CD4-positive, alpha-beta T cell treated with Interleukin-10 for 1 hour (primary cell): ENCODE measurements at regions not wholly inside any gene's neighbourhood (a gene's known extent, or its start where the extent isn't known, plus 50 kb on each side); places are given as distances from the start of the nearest gene placed in this dataset.

ENCODE experiments used
- DNase-seq: peaks from one replicate; pipeline ENCODE4 v3.0.0-alpha.2; 2020

DNA sequence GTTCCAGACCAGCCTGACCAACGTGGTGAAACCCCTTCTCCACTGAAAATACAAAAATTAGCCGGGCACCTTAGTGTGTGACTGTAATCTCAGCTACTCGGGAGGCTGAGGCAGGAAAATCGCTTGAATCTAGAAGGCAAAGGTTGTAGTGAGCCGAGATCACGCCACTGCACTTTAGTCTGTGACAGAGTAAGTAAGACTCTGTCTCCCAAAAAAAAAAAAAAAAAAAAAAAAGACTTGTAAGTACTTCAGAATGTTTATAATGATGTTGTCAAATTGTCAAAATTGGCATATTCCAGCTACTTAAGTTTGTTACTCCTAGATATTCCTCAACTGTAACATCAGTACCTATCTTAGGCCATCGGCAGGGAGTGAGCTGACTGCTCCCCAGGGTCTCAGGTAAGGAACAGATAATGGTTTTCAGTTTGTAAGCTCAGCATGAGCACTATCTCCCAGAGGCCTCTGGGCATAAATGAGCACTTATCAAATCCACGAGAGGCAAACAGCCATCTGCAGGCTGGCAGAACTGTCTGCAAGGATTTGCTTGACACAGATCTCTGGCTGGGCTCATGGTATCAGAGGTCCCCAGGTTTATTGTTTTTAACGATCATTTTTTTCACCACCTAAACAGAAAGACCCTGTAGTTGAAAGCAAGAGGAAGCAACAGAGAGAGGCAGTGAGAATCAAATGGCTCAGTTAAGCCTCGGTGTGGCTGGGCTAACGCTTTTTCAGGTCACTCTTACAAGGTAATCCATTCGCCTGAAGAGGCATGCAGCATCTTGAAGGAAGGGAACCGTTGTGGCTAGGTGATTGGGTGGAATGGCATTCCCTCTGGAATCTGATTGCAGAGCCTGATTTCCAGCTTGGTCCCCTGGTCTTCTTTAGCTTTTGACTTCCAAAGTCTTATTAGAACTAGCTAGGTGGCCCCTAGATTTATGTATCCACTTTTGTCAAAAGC lies 115.9 kb downstream of the LY86 start:
- DNase-seq: no peak

DNA sequence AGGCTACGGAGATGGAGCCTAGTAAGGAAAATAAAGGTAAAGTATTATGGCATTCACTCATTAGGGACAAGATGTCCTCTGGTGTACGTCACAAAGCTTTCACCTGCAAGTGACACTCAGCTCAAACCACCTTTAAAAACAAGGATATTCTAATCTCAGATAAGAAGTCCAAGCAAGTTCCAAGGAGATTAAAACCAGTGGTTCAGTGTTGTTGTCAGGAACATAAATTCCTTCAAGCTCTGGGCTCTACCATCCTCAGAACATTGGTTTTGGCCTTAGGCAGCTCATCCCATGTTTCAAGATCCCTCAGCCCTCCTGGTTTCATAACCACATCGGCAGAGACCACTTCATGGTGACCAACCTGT lies 116.5 kb downstream of the LY86 start:
- no peak for DNase-seq

DNA sequence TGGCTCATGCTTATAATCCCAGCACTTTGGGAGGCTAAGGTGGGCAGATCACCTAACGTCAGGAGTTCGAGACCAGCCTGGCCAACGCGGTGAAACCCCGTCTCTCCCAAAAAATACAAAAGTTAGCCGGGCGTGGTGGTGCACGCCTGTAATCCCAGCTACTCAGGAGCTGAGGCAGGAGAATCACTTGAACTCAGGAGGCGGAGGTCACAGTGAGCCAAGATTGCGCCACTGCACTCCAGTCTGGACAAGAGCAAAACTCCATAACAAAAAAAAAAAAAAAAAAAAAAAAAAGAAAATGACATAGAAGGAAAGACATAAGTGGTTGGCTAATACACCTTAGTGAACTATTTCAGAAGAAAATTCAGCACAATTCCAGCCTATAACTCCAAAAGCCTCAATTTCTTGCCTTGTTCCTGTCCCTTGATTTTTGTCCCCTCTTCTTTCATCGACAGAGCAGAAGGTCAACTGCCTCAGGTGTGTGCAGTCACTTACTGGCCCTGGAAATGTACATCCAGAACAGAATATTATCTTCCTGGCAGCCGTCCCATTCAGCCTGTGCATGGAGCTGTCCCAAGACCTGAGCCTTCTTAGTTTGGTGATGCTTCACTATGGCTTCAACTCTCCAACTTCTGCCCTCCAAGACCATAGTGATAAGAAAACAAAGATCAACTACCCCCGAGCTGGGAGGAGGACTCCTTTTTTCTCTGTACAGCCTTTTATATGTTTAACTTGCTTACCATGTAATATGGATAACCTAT lies 117.6 kb downstream of the LY86 start:
- no peak for DNase-seq

DNA sequence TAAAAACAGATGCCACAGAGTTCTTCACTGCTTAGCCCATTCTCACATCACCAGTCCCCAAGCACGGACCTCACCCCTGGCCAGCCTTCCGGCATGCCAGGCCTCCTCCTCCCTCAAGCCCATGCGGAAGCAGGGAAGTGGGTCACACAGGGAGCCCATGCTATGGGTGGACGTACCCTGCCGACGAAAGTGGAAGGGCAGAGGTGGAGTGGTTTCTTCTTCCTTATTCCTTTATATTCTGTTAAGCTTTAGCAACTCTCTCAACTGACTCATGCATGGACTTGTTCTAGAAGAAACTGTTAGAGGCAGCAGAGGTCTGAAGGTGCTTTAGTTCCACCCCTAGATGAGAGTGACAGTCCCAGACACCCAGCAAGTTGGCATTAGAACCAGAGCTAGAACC lies 118.6 kb downstream of the LY86 start:
- no peak for DNase-seq

DNA sequence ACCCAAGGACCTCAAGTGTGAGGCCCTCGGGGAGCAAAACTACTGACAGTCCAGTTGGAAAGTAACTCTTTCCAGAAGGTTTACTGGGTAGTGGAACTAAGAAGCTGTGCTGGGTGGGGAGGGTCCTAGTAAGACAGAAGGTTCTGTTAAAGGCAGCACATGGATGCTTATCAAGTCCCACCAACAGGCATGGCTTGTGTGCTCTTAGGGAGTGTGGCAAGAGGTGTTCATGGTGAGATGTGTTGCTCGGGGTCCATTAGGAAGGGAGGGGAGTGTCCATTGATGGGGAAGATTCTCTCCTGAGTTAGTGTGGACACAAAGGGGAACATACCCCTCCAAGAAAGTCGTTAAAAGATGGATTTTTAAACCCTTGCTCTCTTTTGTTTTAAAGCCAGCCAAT lies 120.6 kb downstream of the LY86 start:
- no peak for DNase-seq

DNA sequence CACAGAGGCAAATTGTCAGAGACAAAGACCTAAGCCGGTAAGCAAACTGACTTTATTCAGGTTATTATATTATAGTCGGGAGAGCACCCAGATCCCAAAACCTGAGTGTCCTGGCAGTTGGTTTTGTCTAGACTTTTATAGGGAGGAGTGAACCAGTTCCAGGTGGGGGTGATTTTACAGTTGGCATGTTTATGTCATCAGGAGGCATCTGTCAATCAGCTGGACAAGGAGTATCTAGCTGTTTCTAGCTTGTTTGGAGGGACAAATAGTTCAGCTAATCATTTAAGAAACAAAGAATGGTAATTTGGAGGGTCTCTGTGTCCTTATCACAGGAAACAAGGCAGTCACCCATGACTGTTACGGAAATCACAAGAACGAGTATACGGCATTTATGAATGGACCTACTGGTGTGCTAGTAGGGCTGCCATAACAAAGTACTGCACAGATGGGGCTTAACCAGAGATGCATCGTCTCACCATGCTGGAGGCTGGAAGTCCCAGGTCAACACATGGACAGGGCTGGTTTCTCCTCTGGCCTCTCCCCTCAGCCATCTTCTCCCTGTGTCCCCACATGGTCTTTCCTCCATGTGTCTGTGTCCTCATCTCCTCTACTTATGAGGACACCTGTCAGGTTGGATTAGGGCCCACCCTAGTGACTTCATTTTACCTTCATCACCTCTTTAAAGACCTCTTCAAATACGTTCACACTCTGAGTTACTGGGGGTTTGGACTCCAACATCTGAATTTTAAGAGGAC lies 122.7 kb downstream of the LY86 start:
- DNase-seq: no peak

DNA sequence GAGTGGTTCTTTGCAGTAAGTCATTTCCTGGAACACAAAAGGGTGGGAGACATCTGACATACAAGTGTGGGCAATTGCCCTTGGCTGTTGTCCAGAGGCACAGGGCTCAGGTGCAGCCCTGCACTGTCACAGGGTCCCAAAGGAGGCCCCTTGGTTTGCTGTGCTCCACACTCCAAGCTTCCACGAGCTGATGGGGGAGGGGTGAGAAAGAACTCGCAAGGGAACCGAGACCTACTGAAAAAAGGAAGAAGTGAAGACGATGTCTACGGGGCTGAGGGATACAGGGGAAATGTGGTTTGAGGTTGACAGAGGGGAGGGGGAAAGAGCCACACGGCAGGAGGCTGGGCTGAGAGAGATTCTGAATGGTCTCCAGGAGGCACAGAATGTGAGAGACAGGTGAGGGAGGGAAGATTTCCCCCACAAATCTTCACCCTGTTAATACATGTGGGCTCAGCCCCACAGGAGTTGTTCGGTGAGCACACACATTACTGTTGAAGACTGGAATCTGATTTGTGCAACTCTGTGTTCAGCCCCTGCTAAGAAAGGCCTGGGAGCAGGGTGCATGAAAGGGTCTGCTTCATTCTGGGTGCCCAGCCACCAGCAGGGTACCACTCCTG lies 123.4 kb downstream of the LY86 start:
- DNase-seq: peak; percentile 21

DNA sequence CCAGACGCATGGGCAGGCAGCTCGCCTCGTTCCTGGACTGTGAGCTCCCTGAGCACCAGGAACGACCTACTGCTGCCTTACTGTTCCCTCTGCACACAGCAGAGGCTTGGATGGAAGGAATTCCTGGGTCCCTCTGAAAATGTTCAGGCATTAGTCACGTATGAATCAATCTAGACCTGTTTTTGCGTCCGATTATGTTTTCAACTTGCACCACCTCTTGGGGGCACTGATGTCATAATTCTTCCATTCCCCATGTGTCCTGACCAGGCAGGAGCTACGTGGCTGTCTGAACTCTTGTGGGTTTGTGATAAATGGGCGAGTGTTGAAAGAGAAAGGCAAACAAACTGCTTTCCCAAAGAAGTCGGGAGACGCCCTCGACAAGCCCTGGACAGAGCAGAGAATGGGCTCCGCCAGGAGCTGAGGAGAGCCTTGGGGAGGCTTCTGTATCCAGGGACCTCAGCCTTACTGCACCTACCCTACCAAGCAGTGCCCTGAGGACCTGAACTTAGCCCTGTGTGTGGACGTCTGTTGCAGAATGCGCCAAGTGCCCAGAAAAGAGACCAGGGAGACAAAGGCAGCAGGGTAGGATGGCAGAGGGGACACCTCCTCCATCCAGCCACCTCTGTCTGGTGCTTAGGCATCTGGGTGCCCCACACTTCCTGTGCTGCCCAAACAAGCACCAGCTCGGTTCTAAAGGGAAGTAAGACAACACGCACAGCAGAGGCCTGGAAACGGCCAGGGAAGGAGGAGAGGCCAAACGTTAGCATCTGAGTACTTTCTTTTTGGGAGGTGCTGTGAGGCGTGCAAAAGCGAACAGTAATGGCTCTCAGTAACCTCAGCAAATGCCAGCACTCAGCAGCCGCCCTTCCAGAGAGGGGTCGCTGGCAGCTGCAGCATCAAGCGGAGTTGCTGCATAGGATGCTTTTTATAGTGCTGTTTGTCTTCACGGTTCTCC lies 124.2 kb downstream of the LY86 start:
- DNase-seq: no peak

DNA sequence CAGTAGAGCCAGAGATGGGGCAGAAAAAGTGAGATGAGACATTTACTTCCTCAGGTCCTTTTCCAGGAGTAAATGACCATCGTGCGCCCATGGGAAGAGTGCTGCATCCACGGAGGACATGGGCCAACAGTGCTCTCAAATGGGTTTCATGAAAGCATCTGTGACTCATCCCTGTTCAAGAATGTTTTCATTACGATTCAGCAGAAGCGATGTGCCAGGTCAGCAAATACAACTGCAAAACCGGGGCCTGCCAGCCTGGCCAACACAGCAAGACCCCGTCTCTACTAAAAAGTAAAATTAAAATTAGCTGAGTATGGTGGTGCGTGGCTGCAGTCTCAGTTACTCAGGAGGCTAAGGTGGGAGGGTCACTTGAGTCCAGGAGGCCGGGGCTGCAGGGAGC lies 125.1 kb downstream of the LY86 start:
- DNase-seq: no peak

DNA sequence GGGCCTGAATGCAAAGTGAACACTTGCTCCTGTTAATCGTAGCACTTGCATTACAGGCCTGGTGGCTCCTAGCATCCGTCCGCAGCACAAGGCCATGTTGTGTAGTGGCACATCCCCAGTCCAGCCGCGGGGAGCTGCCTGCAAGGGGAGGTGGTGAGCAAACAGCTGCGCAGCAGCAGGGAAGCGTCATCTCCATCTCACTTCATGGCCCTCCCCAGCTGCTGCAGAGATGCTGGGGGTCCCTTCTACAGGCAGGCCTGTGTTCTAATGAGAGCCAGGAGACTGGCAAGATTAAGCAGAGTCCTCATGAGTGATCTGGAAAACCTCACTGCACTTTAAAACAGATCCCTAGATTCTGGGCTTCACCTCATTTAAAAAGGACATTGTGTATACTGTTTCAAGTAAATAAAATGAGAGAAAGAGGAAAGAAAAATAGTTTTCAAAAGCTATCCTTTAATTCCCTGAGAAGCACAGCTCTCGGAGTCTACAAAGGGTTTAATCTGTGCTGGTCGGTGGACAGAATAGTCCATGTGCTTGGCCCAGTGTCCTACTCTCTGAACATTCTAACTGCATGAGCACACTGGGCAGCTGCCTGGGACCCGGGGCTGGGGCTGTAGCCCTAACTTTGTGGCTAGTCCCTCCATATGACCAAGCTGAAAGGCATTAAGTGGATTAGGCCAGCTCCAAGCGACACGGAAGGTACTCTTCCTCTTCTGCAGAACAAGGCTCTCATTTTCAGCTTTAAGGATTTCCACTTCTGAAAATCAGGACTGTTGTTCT lies 125.8 kb downstream of the LY86 start:
- no peak for DNase-seq

DNA sequence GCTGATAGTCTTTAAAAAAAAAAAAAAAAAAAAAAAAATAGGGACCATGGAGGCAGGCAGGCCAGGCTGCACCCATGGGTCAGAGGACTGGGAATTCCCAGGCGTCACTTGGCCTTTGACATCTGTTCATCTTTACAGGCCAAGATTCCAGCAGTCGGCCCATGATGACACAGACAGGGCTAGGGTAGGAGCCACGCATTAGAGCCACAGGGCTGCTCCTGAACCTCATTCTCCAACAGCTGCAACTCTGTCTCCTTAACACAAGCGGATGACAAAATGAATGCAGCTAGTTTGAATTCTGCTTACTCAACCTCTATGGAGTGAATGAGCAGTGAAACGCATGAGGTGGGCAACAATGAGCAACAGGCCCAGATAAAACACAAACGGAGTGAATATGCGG lies 126.4 kb downstream of the LY86 start:
- DNase-seq: no peak

DNA sequence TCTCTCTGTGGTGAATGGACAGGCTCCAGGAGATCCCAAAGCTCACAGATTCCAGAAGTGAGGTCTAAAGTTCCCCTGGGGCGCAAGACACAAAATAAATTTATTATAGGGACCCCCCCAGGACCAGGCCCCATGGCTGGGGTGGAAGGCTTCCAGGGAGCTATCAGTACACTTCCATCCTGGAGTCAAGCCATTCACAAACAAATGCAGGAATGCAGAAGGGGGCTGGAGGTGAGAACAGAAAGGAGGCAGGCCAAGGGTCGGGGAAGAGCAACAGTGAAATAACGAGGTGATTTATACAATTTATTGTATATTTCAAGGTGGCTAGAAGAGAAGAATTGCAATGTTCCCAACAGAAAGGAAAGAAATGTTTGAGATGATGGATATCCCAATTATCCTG lies 126.9 kb downstream of the LY86 start:
- DNase-seq: no peak

DNA sequence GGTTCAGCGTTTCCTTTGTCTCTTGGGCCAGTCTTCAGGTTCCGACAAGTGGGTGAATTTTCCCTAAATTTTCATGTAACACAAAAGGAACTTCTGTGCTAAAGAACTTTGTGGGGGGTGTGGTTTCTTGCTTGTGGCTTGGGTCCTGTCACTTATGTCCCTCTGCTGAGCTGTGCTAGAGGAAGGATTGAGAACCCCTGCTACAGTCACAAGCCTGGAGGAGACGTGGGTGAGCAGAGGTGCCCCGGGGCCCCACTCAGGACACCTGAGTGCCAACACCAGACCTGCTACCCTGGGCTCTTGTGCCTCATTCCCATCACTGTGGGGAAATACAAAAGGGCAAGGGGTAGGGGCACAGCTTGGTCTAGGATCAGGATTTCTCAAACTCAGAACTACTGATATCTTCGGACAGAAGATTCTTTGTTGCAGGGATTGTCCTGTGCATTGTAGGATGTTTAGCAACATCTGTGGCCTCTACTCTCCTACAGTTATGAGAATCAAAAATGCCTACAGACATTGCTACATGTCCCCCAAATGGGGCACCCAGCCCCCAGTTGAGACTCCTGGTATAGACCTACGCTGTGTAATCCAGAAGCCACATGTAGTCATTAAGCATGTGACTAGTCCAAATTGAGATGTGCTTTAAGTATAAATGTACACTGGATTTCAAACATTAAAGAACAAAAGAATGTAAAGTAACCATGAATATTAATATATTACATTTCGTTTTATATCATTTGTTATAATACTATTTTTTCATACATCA lies 128.7 kb downstream of the LY86 start:
- DNase-seq: no peak

DNA sequence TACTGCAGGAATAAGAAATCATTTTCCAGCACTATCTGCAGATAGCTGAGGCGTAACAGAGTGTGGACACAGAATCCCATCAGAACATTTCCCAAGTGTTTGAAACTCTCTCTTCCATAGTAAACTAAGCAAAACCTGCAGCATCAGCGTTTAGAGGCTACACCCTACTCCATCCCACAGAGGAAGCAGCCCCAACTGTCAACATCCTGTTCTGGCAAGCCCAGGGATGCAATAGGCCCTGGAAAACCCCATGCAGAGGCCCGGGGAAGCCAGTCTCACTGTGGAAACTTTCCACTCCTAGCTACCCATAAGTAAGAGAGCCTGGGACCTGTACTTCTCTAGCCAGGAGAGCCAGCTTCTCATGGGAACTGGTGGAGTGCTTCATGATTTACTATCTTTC lies 129.4 kb downstream of the LY86 start:
- no peak for DNase-seq

DNA sequence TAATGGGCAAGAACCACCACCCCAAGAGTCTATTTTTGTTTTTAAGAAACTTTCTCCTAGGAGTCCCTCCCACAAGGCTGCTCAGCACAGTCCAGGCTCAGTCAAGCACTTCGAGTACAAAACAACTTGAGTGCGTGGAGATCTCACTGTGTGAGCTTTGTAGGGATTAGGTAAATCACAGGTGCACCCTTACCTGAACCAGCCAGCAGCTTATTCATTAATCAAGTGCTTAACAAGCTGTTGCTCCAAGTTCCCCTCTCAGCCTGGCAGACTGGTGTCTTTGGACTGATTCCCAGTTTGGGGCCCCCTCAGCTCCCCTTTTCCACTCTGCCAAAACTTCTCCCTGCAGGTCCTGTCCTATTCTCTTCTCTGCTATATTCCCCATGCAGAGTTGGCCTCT lies 133.1 kb downstream of the LY86 start:
- no peak for DNase-seq

DNA sequence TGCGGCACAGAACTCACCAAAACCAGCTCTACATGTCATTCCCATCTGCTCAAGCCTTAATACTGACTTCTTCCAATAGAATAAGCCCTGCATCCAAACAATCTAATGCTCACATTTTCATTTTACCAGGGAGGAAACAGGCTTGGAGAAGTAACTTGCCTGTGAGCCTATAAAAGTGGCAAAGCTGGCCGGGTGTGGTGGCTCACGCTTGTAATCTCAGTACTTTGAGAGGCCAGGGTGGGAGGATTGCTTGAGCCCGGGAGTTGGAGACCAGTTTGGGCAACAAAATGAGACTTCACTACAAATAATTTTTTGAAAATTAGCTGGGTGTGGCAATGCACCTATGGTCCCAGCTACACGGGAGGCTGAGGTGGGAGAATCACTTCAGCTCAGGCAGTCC lies 133.7 kb downstream of the LY86 start:
- no peak for DNase-seq

DNA sequence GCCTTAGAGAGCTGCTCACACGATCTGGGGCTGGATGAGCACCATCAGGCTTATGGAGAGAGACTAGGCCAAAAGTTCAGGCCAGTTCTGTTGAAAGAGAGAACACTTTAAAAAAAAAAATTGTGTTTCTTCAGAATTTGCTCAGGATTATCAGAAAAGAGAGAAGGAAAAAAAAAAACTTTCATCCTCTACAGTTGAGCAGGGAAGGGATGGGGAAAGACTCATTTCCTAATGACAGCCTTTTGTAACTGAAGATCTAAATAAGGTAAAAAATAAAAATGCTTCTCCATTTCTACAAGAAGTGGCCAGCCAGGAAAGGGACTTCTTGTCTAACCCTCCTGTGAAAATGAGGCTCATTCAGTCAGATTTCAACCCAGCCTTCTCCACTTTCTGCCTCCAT lies 134.8 kb downstream of the LY86 start:
- DNase-seq: no peak

DNA sequence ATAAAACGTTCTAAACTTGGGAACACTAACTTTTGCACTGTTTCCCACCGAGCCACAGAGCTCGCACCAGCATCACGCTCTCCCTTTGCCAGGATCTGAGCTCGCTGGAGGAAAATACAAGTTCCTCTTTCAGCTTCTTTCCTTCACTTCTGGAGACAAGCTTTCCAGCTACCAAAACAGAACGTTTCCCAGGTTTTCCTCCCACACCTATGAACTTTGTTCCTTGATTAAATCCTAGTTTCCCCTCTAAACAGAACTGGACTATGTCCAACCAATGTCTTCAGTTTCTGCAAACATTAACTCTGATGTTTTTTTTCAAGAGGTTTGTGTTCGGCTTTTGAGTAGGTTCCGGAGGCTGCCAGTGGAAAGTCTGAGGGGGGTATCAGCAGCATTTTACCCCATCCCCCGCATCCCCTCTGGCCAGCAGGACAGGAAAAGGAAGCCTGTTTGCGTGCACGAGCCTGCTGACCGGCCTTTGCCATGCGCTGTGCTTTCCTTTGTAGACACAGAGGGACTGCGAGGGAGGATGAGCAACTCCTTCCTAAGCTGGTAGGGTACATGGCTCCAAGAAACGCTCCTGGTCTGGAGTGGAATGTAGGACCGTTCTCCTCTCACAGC lies 135.5 kb downstream of the LY86 start:
- DNase-seq: no peak

DNA sequence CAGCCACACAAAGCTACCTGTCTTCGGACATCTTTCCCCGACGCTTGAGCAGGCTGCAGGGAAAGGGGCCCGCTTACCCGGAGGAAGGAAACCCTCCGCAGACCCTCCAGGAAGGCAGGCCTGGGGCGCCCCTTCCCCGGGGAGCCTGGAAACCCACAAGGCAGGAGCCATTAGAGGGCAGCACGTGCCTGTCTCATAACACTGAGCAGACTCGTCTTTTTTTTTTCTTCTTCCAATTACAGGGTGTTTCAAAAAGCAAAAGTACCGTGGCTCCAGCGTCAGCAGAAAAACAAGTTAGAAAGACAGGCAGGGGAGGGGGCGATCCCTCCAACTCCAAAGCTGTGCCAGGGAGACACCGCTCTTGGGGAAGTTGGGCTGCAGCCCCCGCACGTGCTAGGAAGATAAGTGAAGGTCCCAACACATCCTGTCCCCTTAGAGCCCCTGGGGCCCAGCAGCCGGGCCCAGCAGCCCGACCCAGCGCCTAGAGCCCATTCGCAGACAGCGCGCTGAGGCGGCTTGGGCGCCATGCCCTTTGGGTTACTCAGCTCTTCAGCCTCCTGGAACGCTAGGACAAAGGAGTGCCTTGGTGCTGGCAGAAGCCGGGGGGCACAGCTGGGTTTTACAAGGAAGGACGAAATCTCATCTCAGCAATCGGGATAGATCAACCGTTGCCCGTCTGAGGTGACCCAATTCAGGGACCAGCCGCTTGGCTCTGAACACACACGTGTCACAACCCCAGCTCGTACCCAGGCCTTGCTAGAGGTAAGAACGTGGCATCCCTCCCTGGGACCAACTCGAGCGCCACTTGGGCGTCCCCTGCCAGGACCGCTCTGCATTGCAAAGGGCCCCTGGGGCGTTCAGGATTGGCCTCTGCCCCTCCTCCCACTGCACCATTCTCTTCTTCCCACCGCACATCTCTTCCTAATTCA lies 136.3 kb downstream of the LY86 start:
- DNase-seq: peak; percentile 32
